HG03439 (cell line): ENCODE measurements at regions not wholly inside any gene's neighbourhood (a gene's known extent, or its start where the extent isn't known, plus 50 kb on each side); places are given as distances from the start of the nearest gene placed in this dataset.
"Not testable (repeated sequence)": the region's sequence is repeated elsewhere in the genome, so short reads cannot be mapped to it uniquely, and the experiment has no call there.

Experiments
- ATAC-seq: cut with Tn5 transposase; IDR thresholded peaks from one replicate; pipeline ENCODE4 v1.9.1; 2021; ENCODE audit warnings: mild to moderate bottlenecking, moderate library complexity; ENCODE audit not compliant: unreplicated experiment

DNA sequence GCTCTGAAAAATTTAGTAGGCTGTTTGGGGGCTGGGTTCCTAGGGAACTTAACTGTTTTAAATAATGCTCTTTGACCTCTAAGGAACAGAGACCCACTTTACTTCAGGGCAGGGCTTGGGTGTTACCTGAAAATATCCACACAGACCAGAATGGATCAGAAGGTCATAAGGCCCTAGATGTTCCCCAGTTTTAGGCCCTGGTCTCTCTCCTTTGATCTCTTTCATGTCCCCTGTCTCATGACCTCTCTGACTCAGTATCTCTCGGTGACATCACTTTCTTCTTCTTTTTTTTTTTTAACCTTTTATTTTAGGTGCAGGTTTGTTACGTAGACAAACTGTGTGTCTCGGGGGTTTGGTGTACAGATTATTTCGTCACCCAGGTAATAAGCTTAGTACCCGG lies 272.1 kb upstream of the SGK1 start:
- ATAC-seq, result no peak

DNA sequence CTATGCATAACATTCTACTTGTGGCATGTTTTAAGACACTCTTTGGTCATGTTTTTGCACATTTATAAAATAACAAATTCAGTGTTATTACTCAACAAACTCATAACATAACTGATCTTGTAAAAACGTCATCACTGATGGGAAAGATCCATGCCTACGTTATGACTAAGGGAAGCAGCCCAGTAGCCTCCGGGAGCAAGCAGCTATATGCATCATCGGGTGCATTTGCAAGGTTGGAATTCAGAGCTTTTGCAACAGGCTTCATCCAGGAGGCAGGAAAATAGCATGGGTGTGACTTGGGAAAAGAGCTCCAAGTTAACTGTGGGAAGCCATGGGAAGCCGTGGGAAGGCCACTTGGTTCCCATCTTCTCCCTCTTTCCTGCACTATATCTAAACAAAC lies 271.6 kb upstream of the SGK1 start:
- no peak for ATAC-seq

DNA sequence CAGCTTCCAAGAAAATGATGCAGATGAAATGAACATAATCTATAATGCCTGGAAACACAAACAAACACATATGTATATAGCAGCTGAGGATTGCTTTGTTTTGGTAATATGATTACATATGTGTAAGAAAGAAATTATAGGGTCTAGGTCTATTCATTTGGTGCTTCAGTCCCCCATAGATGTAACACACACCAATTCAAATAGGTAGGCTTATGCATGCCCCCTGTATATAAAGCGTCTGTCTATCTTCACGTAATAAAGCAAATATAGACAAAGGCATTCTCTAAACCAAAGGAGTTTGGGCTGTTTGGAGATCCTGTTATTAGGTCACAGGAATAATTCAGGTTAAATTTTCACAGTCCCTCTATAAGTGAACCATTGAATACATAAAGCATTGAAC lies 270.4 kb upstream of the SGK1 start:
- ATAC-seq, result no peak

DNA sequence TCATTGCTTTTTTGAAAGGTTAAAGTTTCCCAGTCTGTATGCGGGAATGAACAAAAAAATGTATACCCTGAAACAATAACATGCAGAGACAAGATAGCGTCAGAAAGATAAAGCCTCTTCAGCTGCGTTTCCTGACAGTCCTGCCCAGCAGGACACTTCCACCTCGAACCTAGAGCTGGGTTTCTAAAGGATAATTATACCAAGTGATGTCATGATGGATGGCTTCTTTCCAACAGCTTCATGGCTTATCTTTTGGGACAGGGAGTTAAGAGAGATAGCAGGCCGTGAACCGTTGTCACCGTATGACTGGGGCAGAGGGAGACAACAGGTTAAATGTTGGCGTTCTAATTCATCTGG lies 267.6 kb upstream of the SGK1 start:
- ATAC-seq, result no peak

DNA sequence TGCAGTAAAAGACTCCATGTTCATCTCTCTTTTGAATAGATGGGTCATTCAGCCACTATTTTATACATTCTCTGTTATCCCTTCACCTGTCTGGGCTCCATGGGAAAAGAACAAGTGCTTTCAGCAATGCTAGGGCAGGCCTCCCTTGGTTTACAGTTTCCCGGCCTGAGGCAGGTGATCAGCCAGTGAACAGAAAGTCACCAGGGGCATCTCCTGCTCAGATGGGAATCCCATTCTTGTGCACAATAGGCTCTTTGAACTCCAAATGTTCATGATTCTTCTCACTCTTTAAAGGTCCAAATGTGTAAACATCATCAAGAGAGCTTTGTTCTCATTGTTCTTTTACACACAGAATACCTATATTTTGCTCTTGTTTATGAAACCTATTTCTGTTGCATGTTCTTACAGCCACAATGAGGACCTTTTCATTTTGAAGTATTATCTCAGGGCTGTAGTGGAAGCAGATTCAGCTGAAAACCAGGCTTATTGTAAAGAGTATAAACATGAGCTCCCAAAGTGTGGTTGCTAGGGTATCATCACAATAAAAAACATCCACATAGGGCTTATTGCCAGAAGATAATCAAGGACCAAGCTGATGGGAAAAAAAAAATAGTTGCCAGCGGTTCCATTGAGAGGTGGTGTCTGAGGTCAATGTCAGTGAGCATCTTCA lies 267.1 kb upstream of the SGK1 start:
- no peak for ATAC-seq

DNA sequence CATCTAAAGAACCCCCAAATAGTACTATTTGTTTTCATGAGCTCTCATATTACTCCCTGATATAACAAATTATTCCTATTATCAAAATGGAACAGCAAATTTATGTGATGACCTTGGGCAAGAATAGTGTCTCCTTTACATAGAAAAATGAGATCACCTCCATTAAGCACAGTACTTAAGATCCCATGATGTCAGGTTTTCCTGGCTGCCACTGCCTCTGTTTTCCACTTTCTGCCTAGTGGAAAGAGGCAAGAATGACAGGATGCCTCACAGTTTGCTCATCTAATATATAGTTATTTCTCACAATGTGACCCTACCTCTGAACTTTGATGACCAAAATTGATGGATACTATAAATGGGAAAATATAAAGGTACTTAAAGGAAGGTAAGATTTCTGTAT lies 260.1 kb upstream of the SGK1 start:
- ATAC-seq, result no peak

DNA sequence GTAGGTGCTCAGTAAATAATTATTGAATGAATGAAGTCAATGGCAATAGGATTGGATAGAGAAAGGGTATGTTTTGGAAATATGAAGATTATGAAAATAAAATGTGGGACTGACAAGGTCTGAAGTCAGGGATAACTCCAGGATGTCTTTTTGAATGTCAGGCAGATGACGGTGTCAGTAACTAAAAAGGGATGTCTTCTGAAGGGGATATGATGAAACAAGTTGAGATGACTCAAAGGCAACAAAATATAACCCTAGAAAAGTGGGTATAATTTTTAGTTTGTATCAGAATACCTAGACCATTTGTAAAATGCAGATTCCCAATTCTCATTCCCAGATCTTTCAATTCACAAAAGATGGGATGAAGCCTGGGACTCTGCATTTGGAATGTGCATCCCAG lies 257.3 kb upstream of the SGK1 start:
- no peak for ATAC-seq

DNA sequence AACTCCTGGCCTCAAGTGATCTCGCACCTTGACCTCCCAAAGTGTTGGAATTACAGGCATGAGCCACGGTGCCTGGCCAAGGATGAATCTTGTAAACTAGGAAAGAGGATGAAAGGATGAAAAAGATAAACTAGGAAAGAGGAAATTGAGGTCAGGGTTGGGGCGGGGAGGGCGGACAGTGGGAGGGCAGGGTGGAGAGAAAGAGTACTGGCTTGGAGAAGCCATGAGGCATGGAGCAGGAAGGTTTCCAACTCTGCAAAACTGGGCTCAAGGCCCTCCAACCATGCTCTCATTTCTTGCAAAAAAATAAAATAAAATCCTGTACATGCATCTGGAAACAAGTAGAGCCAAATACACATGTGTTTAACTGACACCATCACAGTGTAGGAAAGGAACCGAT lies 256.6 kb upstream of the SGK1 start:
- ATAC-seq, result no peak

DNA sequence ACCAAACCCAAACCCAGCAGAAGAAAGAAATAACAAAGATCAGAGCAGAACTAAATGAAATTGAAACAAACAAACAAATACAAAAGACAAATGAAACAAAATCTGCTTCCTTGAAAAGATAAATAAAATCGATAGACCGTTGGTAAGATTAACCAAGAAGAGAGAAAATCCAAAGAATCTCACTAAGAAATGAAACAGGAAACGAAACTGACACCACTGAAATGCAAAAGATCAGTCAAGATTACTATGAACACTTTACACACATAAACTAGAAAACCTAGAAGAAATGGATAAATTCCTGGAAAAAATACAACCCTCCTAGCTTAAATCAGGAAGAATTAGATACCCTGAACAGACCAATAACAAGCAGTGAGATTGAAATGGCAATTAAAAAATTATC lies 252.1 kb upstream of the SGK1 start:
- not testable (repeated sequence) for ATAC-seq

DNA sequence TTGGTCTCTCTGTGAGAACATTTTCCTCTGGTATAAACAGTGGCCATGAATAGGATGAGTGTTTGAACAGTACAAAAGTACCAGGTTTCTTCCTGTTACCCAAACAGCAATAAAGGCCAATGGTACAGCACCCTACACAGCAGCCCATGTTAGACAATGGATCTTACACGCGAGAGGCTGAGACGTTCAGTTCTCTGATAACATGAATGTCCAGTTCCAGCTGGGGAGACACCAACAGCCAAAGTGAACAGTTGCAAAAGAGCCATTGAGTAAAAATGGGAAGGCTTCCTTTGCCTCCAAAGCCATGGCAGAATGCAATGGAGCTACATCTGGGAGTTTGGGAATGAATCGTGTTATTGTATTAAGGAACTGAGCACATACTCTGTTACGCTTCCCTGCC lies 246.8 kb upstream of the SGK1 start:
- ATAC-seq, result no peak

DNA sequence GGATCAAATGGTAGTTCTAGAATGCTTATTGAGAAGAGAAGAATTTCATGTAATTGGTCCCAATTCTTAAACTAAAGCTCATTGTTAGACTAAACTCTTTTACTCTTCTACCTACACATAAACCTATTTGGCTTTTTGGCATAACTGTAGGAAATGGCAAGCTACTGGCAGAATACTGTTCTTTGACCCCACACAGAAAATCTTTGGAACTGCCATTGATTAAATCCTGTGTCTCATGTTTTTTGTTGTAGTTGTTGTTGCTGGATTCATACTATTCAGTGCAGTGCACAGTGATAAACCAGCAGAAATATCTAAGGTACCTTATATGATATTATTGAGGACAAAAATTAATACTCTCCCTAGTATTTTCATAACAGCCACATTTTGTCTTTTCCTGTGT lies 242.1 kb upstream of the SGK1 start:
- no peak for ATAC-seq

DNA sequence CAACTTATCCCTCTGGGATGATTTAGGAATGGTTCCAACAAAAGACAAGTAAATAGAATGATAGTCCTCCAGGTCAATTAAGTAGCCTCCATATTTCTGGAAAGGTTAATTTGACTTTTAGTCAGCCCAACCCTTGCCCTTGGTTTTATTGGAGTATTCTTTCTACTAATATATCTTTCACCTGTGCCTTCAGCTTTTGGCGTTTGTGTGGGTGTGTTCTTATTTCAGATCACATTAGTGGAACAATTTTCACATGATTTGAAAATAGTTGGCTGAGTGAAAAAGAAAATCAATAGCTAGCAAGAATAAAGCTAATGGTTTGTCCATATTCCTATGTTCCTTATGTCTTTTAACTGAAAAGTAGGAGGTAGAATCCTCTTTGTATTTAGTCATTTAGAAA lies 239.6 kb upstream of the SGK1 start:
- ATAC-seq, result no peak

DNA sequence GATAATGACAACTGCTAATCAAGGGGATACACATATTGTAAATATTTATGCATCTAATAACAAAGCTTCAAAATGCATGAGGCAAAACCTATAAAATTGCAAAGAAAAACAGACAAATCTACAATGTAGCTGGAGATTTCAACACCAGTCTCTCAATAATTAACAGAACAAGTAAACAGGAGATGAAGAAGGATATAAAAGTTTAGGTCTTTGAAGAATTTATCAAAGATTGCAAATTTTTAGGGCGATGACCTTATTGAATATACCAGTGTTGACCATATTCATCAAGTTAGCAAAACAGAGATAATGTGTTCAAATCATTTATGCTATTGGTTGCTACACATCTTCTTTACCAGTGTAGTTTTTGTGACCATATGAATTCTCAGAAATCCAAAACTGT lies 237.8 kb upstream of the SGK1 start:
- ATAC-seq, result no peak

DNA sequence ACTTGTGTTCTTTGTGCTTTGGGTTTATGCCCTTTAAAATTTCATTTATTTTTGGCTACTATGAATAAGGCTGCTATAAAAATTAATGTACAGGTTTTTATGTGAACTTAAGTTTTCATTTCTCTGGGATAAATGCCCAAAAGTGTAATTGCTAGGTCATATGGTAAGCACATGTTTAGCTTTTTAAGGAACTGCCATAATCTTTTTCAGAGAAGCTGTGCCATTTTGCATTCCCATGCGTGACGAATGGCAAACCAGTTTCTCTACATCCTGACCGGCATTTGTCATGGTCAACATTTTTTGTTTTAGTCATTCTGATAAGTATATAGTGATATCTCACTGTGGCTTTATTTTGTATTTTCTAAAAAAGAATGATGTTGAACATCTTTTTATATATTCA lies 236.0 kb upstream of the SGK1 start:
- no peak for ATAC-seq

DNA sequence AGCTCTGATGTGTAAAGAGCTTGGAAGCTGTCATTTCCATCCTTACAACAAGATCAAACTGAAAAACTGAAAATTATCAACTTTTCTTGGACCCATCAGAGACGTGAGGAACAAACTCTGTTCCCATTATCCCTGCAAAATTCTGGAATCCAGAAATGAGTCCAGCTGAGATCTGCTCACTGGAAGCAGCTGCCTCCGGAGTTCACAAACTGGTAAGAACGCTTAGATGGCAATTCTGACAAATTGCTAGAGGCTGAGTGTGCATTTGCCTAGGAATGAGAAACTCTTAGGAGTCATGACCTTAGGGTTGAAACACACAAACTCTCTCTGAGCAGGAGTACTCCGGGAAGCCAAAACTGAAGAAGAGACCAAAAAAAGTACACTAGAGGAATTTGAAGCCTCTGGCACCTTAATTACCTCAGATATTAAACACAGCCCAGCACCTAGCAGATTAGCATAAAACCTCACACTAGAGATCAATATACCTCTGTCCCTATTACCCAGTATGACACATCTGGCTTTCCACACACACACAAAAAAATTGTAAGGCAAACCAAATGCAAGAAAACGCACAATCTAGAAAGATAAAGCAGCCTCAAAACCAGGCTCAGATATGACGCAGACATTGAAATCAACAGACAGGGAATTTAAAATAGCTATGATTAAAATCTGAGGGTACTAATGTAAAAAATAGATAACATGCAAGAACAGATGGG lies 233.5 kb upstream of the SGK1 start:
- no peak for ATAC-seq

DNA sequence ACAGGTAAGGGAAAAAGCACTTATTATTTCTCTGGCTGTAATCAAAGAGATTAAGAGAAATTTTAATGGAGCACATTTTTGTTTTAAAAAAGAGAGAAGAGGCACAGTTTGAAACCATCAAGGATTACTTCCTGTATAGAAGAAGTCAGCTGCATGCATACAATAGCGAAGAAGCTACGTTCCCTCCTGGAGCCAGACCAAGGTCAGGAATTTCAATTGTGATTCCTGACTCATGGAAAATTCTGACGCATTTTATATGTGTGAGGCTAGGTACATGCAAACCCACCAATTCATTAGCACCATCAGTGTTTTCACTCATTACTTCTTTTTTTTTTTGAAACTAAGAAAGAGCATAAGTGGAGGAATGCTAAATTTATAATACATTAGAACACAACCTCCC lies 232.7 kb upstream of the SGK1 start:
- ATAC-seq, result no peak

DNA sequence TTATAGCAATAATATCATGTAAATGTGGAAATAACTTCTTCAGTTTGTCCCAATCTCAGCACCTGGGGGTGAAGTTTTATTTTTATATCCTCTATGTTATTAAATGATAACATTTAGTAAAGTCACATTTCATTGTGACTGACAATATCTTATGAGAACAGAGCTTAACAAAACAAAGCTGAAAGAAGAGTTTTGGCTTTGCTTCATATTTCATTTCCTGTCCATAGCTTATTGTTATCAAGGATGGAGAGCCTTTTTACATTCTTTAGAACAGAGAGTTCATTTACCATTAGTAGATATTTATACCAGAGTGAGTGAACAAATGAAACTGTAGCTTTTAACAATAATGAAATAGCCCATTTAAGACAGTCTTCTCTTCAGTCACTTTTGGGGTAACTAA lies 231.9 kb upstream of the SGK1 start:
- no peak for ATAC-seq

DNA sequence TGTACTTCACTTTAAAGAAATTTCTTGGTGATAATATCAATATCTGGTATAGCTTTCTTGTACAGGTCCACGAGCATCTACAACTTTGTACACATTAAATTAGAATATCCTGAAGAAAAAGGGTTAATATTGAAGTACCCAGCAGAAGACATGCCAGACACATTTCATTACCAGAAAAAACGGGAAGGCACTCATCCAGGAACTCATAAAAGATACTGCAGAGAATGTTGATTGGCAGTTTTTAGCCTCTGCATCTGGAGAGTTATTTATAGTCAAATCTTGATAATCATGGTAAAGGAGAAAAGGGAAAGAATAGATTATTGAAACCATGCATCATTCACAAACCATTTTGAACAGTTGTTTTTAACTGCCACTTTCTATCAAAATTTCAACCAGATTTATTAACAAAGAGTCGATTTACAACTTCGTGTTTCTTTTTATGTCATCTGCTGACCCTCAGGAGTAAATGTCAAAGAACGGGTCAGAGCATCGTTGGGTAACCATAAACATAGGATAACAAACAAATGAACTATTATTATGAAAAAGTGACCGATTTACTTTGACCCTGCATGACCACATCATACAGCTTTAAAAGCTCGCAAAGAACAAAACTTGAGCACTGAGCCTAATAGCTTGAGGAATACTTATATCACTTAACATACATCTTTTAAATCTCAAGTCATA lies 229.2 kb upstream of the SGK1 start:
- no peak for ATAC-seq

DNA sequence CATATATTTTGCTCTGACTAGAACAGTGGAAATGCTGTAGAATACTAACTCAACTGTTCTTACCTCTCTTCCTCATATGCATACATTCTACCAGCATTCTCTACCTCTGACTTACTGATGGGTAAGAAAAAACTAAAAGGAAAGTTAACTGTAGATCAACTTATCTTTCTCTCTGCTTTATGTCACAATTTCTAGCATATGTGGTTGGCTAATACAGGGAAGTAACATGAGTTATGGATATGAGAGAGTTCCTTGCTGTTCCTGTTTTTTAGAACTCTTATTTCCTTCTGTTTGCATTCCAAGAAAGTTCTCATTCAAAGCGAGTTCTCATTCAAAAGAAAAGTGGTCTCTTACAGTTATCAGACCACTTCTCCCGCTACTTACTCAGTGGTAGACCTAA lies 226.8 kb upstream of the SGK1 start:
- ATAC-seq, result no peak

DNA sequence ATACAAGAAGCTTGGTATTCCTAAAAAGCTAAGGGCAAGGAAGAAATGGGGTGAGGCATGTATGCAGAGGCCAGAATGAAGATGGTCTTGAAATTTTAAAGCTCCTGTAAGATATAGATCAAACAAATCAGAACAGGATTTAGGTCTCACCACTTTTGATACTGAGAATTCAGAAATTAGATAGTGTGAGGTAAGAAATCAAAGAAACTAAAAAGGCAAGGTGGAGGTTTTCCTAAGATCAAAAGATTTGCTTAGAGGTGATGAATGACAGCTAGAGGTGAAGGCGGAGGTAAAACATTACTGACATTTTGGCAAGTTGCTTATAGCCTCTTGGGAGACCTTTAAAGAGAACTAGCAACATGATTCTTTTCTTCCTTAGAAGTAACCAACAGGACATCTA lies 225.2 kb upstream of the SGK1 start:
- no peak for ATAC-seq

DNA sequence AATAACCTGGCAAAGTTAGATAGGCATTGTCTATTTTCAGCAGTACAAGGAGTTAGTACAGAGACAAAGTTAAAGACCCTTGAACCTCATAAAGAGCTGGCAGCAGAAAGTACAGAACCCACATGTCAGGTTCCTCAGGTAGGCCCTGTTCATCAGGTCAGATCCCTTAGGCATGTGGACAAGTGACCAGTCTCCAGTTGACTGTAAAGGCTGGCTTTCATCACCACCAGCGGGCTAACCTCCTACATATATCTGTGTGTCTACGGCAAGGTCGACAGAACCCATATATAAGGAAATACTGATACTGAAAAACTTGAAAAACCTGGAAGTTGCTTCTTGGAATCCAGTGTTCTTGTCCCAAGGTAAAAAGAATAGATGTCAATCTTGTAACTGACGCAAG lies 223.1 kb upstream of the SGK1 start:
- no peak for ATAC-seq

DNA sequence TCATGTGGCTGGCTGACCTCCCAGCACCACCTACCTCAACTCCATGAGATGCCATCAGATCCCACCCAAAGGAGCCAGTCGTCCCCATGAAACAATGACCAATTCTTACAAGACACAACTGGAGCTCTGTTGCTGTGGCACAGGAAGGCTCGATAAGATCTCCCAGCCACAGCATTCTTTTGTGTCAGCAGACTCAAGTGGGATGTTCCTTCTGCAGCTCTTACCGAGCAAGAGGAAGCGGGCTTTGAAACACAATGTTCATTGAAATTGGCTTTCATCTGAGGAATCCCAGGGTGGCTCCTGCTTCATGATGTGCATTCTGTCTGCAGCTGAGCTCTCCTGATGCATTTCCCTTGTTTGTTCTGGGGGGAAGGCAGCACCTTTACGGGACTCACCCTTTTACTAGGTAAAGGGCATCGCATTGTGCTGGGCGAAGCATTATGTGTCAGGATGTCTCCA lies 222.0 kb upstream of the SGK1 start:
- ATAC-seq, result no peak
